ENCODE measurements at regions not wholly inside any gene's neighbourhood (a gene's known extent, or its start where the extent isn't known, plus 50 kb on each side); places are given as distances from the start of the nearest gene placed in this dataset.
"Not testable (repeated sequence)": the region's sequence is repeated elsewhere in the genome, so short reads cannot be mapped to it uniquely, and the experiment has no call there.

- not testable (repeated sequence) for H3K27ac ChIP-seq (ENCODE audit: low read length); H3K4me3 ChIP-seq (ENCODE audit: low read depth in 1 of 2, low read length in 2 of 2); H3K27me3 ChIP-seq (ENCODE audit: low read depth, low read length); H3K9me3 ChIP-seq (ENCODE audit: control insufficient read depth in 1 of 2, low read length in 2 of 2); H3K36me3 ChIP-seq (ENCODE audit: control insufficient read depth in 1 of 2, insufficient read depth in 2 of 2, low read length in 2 of 2); H3K4me1 ChIP-seq (ENCODE audit: control insufficient read depth in 1 of 2, insufficient read depth in 2 of 2, low read length in 2 of 2)
Observed at GRCh38 chr3:184457784-184458377, 78.0 kb downstream of the CHRD start.

DNA sequence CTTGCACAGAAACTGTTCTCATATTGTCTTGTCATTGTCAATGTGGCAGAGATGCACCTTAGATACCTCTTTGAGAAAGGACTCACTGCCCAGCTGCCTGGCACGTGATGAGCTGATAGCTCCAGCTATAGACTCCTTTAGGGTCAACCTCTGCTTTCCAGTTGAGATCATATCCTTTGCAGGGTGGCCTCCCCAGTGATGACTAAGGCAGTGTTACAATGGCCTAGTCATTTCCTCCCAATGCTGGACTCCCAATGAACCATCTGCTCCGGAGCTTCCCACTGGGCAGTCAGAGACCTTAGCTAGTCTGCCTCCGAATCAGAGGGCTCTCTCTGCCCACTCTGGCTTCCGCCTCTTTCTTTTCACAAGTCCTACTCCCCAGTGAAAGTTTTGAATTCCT lies 79.5 kb downstream of the CHRD start:
- Histone ChIP-seq H3K27me3 (ENCODE audit: low read depth, low read length) (no peaks in the 10 kb centered on the region), H3K27ac (ENCODE audit: low read length) (no peak overlapping the region), H3K4me1 (ENCODE audit: control insufficient read depth in 1 of 2, insufficient read depth in 2 of 2, low read length in 2 of 2) (no peaks in the 10 kb centered on the region), H3K36me3 (ENCODE audit: control insufficient read depth in 1 of 2, insufficient read depth in 2 of 2, low read length in 2 of 2) (no peaks in the 10 kb centered on the region), H3K4me3 (ENCODE audit: low read depth in 1 of 2, low read length in 2 of 2) (no peak overlapping the region), H3K9me3 (ENCODE audit: control insufficient read depth in 1 of 2, low read length in 2 of 2) (no peaks in the 10 kb centered on the region)

GRCh38 chr3:184460276-184460675 lies 80.4 kb downstream of the CHRD start:
- Histone ChIP-seq H3K4me3 (ENCODE audit: low read depth in 1 of 2, low read length in 2 of 2) (no peak overlapping the region), H3K27me3 (ENCODE audit: low read depth, low read length) (no peaks in the 10 kb centered on the region), H3K27ac (ENCODE audit: low read length) (no peak overlapping the region), H3K9me3 (ENCODE audit: control insufficient read depth in 1 of 2, low read length in 2 of 2) (no peaks in the 10 kb centered on the region), H3K36me3 (ENCODE audit: control insufficient read depth in 1 of 2, insufficient read depth in 2 of 2, low read length in 2 of 2) (no peaks in the 10 kb centered on the region), H3K4me1 (ENCODE audit: control insufficient read depth in 1 of 2, insufficient read depth in 2 of 2, low read length in 2 of 2) (no peaks in the 10 kb centered on the region)

GRCh38 chr3:184461219-184461618 lies 81.4 kb downstream of the CHRD start:
- no peaks in the 10 kb centered on the region for H3K36me3 ChIP-seq (ENCODE audit: control insufficient read depth in 1 of 2, insufficient read depth in 2 of 2, low read length in 2 of 2)
- no peaks in the 10 kb centered on the region for H3K9me3 ChIP-seq (ENCODE audit: control insufficient read depth in 1 of 2, low read length in 2 of 2)
- H3K27me3 ChIP-seq (ENCODE audit: low read depth, low read length) = no peaks in the 10 kb centered on the region
- no peaks in the 10 kb centered on the region for H3K4me1 ChIP-seq (ENCODE audit: control insufficient read depth in 1 of 2, insufficient read depth in 2 of 2, low read length in 2 of 2)
- H3K27ac ChIP-seq (ENCODE audit: low read length) = no peak overlapping the region
- H3K4me3 ChIP-seq (ENCODE audit: low read depth in 1 of 2, low read length in 2 of 2) = no peak overlapping the region

- H3K9me3 ChIP-seq (ENCODE audit: control insufficient read depth in 1 of 2, low read length in 2 of 2) = no peaks in the 10 kb centered on the region
- no peaks in the 10 kb centered on the region for H3K4me1 ChIP-seq (ENCODE audit: control insufficient read depth in 1 of 2, insufficient read depth in 2 of 2, low read length in 2 of 2)
- H3K4me3 ChIP-seq (ENCODE audit: low read depth in 1 of 2, low read length in 2 of 2) = no peak overlapping the region
- H3K36me3 ChIP-seq (ENCODE audit: control insufficient read depth in 1 of 2, insufficient read depth in 2 of 2, low read length in 2 of 2) = no peaks in the 10 kb centered on the region
- H3K27me3 ChIP-seq (ENCODE audit: low read depth, low read length) = no peaks in the 10 kb centered on the region
- no peak overlapping the region for H3K27ac ChIP-seq (ENCODE audit: low read length)
Observed at GRCh38 chr3:184465883-184466412, 86.1 kb downstream of the CHRD start.

DNA sequence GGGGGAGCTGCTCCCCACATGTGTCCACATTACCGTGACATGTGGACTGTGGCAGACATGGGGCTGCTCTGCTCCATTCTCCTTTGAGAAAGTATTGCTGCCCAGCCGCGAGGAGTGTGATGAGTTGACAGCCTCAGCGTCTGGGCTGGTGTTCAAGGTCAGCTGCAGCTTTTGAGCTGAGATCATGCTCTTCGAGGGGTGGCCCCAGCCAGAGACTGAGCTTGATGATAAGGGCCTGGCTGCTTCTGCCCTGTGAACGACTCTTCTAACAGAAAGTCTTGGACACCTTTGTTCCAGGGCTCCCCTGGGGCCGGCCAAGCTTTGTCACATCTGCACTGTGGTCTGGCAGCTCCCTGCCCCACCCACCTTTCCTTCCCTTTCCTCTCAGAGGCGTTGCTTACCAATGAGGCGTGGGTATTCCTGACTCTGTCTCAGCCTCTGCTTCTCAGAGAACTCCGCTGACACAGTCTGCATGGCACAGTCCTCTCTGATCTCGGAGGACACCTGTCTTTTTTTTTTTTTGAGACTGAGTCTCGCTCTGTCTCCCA lies 86.6 kb downstream of the CHRD start:
- no peaks in the 10 kb centered on the region for H3K27me3 ChIP-seq (ENCODE audit: low read depth, low read length)
- no peak overlapping the region for H3K27ac ChIP-seq (ENCODE audit: low read length)
- H3K4me1 ChIP-seq (ENCODE audit: control insufficient read depth in 1 of 2, insufficient read depth in 2 of 2, low read length in 2 of 2) = no peaks in the 10 kb centered on the region

GRCh38 chr3:184467171-184467570 lies 87.3 kb downstream of the CHRD start:
- H3K36me3 ChIP-seq (ENCODE audit: control insufficient read depth in 1 of 2, insufficient read depth in 2 of 2, low read length in 2 of 2) = no peaks in the 10 kb centered on the region
- H3K9me3 ChIP-seq (ENCODE audit: control insufficient read depth in 1 of 2, low read length in 2 of 2) = no peaks in the 10 kb centered on the region
- no peak overlapping the region for H3K27ac ChIP-seq (ENCODE audit: low read length)
- H3K27me3 ChIP-seq (ENCODE audit: low read depth, low read length) = no peaks in the 10 kb centered on the region
- no peaks in the 10 kb centered on the region for H3K4me1 ChIP-seq (ENCODE audit: control insufficient read depth in 1 of 2, insufficient read depth in 2 of 2, low read length in 2 of 2)
- no peak overlapping the region for H3K4me3 ChIP-seq (ENCODE audit: low read depth in 1 of 2, low read length in 2 of 2)

More for the DNA sequence above, 86.6 kb downstream of the CHRD start:
- Histone ChIP-seq H3K4me3 (ENCODE audit: low read depth in 1 of 2, low read length in 2 of 2) (no peak overlapping the region), H3K36me3 (ENCODE audit: control insufficient read depth in 1 of 2, insufficient read depth in 2 of 2, low read length in 2 of 2) (no peaks in the 10 kb centered on the region), H3K9me3 (ENCODE audit: control insufficient read depth in 1 of 2, low read length in 2 of 2) (no peaks in the 10 kb centered on the region)

- Histone ChIP-seq H3K36me3 (ENCODE audit: control insufficient read depth in 1 of 2, insufficient read depth in 2 of 2, low read length in 2 of 2) (no peaks in the 10 kb centered on the region), H3K27me3 (ENCODE audit: low read depth, low read length) (no peaks in the 10 kb centered on the region), H3K27ac (ENCODE audit: low read length) (no peak overlapping the region), H3K9me3 (ENCODE audit: control insufficient read depth in 1 of 2, low read length in 2 of 2) (no peaks in the 10 kb centered on the region), H3K4me3 (ENCODE audit: low read depth in 1 of 2, low read length in 2 of 2) (no peak overlapping the region), H3K4me1 (ENCODE audit: control insufficient read depth in 1 of 2, insufficient read depth in 2 of 2, low read length in 2 of 2) (peaks cover 0 to 3% of the 10 kb centered on the region in 2 donors)
Observed at GRCh38 chr3:184470551-184470950, 90.7 kb downstream of the CHRD start.

DNA sequence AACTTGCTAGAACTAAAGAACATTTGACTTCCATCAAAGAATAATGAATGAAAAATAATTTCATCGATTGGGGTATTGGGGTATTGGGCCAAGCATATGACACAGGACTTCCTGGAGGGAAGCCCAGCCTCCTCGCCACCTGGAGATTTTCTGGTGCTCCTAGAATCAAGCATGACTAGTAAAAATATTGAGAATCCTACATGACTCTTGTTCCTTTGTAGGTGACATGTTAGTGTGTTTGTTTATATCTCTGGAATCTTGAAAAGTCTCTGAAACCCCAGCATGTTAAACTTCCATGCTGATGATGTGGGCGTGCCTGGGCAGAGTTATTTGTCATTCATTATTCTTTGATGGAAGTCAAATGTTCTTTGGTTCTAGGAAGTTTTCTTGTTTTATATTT lies 90.1 kb upstream of the EPHB3 start:
- H3K27me3 ChIP-seq (ENCODE audit: low read depth, low read length) = no peaks in the 10 kb centered on the region
- no peak overlapping the region for H3K27ac ChIP-seq (ENCODE audit: low read length)
- H3K36me3 ChIP-seq (ENCODE audit: control insufficient read depth in 1 of 2, insufficient read depth in 2 of 2, low read length in 2 of 2) = no peaks in the 10 kb centered on the region
- H3K4me1 ChIP-seq (ENCODE audit: control insufficient read depth in 1 of 2, insufficient read depth in 2 of 2, low read length in 2 of 2) = peaks cover 0 to 3% of the 10 kb centered on the region in 2 donors
- H3K4me3 ChIP-seq (ENCODE audit: low read depth in 1 of 2, low read length in 2 of 2) = no peak overlapping the region
- peaks cover 0 to 2% of the 10 kb centered on the region in 2 donors for H3K9me3 ChIP-seq (ENCODE audit: control insufficient read depth in 1 of 2, low read length in 2 of 2)

- Histone ChIP-seq H3K4me1 (ENCODE audit: control insufficient read depth in 1 of 2, insufficient read depth in 2 of 2, low read length in 2 of 2) (peaks cover 0 to 3% of the 10 kb centered on the region in 2 donors), H3K27ac (ENCODE audit: low read length) (no peak overlapping the region), H3K4me3 (ENCODE audit: low read depth in 1 of 2, low read length in 2 of 2) (no peak overlapping the region), H3K27me3 (ENCODE audit: low read depth, low read length) (no peaks in the 10 kb centered on the region), H3K9me3 (ENCODE audit: control insufficient read depth in 1 of 2, low read length in 2 of 2) (peaks cover 0 to 2% of the 10 kb centered on the region in 2 donors), H3K36me3 (ENCODE audit: control insufficient read depth in 1 of 2, insufficient read depth in 2 of 2, low read length in 2 of 2) (no peaks in the 10 kb centered on the region)
Observed at GRCh38 chr3:184472723-184473428, 88.7 kb upstream of the EPHB3 start.

DNA sequence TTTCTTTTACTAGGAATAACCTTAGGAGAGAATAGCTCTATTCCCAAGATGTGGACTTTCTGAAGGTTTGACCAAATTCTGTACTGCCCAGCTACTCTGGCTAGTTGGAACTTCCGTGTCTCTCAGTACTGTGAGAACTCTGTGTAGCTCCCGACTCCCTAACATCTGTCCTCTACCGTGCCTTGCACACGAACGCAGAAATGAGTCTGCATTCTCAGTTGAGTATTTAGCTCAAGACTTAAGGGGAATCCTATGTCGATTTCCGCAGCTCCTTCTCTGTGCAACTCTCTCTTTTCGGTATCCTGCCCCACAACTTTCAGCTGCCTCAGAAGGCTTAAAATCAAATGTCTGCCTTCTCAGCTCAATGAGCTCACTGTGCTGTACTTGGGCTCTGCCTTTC lies 86.7 kb upstream of the EPHB3 start:
- Histone ChIP-seq H3K27me3 (ENCODE audit: low read depth, low read length) (no peaks in the 10 kb centered on the region), H3K4me3 (ENCODE audit: low read depth in 1 of 2, low read length in 2 of 2) (no peak overlapping the region), H3K9me3 (ENCODE audit: control insufficient read depth in 1 of 2, low read length in 2 of 2) (peaks cover 0 to 2% of the 10 kb centered on the region in 2 donors), H3K36me3 (ENCODE audit: control insufficient read depth in 1 of 2, insufficient read depth in 2 of 2, low read length in 2 of 2) (no peaks in the 10 kb centered on the region), H3K27ac (ENCODE audit: low read length) (no peak overlapping the region), H3K4me1 (ENCODE audit: control insufficient read depth in 1 of 2, insufficient read depth in 2 of 2, low read length in 2 of 2) (peaks cover 0 to 3% of the 10 kb centered on the region in 2 donors)

All from muscle layer of duodenum (tissue), 2 donors.